D721Med (cell line): ENCODE measurements at regions not wholly inside any gene's neighbourhood (a gene's known extent, or its start where the extent isn't known, plus 50 kb on each side); places are given as distances from the start of the nearest gene placed in this dataset.
"Not testable (repeated sequence)": the region's sequence is repeated elsewhere in the genome, so short reads cannot be mapped to it uniquely, and the experiment has no call there.

ENCODE experiments used
- DNase-seq: peaks from one replicate; pipeline ENCODE4 v3.0.0; 2011; ENCODE audit warnings: low spot score; ENCODE audit not compliant: insufficient read length
- FAIRE-seq: peaks from 2 replicates; lab custom pipeline; 2011; peaks lifted over from hg19 to GRCh38; lab: Jason Lieb, UNC
- CTCF ChIP-seq: IDR thresholded peaks from 2 replicates; pipeline ENCODE4 v1.5.1; 2012; ENCODE audit warnings: mild to moderate bottlenecking, control low read depth; ENCODE audit not compliant: insufficient read depth; ENCODE audit errors: missing control alignments

- FAIRE-seq (no peak), DNase-seq (no peak)
- no peak for TF ChIP-seq CTCF
These were observed 464.3 kb downstream of the PPARGC1A start for GRCh38 chr4:23425570-23425969.

GRCh38 chr4:23423540-23423939 is 466.3 kb downstream of the PPARGC1A start:
- DNase-seq = no peak
- no peak for FAIRE-seq
- no peak for TF ChIP-seq CTCF

- DNase-seq (no peak), FAIRE-seq (no peak)
- no peak for TF ChIP-seq CTCF
These were observed 467.0 kb downstream of the PPARGC1A start for GRCh38 chr4:23422878-23423277.

GRCh38 chr4:23413631-23414030 is 476.2 kb downstream of the PPARGC1A start:
- TF ChIP-seq CTCF = no peak
- DNase-seq (no peak), FAIRE-seq (no peak)

- TF ChIP-seq CTCF = no peak
- FAIRE-seq (no peak), DNase-seq (no peak)
These were observed 477.1 kb downstream of the PPARGC1A start for GRCh38 chr4:23412701-23413100.

GRCh38 chr4:23408913-23409312 is 480.9 kb downstream of the PPARGC1A start:
- DNase-seq, FAIRE-seq: not testable (repeated sequence)

GRCh38 chr4:23401572-23401971 is 488.3 kb downstream of the PPARGC1A start:
- no peak for DNase-seq
- no peak for TF ChIP-seq CTCF
- FAIRE-seq = no peak

- no peak for TF ChIP-seq CTCF
- no peak for FAIRE-seq
These were observed 496.9 kb downstream of the PPARGC1A start for GRCh38 chr4:23392860-23393458.

More at GRCh38 chr4:23392860-23393458, 496.9 kb downstream of the PPARGC1A start:
- no peak for DNase-seq
